ENCODE measurements at regions not wholly inside any gene's neighbourhood (a gene's known extent, or its start where the extent isn't known, plus 50 kb on each side); places are given as distances from the start of the nearest gene placed in this dataset.

GRCh38 chr7:46934198-46934825, 647.6 kb downstream of the TNS3 start:
- TF ChIP-seq CTCF (conservative IDR thresholded peaks at IDR 0.05; ENCODE audit: low read length) = no peak
- no peak for TF ChIP-seq EZH2phosphoT487 (IDR thresholded peaks at IDR 0.05; ENCODE audit: borderline replicate concordance, low read depth, low read length)
